HG03060 (cell line): ENCODE measurements at regions not wholly inside any gene's neighbourhood (a gene's known extent, or its start where the extent isn't known, plus 50 kb on each side); places are given as distances from the start of the nearest gene placed in this dataset.
"Not testable (repeated sequence)": the region's sequence is repeated elsewhere in the genome, so short reads cannot be mapped to it uniquely, and the experiment has no call there.

Experiments used
- ATAC-seq: cut with Tn5 transposase; IDR thresholded peaks from one replicate; pipeline ENCODE4 v1.9.1; 2021; ENCODE audit warnings: low read depth, moderate number of reproducible peaks; ENCODE audit not compliant: unreplicated experiment

DNA sequence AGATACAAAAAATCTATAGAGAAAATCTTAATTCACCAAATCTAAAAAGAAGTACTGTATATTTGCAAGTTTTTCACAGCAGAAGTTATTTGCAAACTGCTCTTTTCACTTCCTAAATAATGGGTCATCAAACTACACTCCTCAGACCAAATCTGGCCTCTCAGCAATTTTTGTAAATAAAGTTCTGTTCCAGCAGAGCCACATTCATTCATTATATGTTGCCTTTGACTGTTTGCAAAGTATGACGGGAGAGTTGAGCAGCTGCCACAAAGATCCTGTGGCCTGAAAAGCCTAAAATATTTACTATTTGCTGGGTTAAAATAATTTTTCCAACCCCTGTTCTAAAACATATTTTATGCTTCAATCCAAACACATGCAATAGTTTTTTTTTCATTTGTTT lies 1222.3 kb upstream of the SEL1L start:
- no peak for ATAC-seq

DNA sequence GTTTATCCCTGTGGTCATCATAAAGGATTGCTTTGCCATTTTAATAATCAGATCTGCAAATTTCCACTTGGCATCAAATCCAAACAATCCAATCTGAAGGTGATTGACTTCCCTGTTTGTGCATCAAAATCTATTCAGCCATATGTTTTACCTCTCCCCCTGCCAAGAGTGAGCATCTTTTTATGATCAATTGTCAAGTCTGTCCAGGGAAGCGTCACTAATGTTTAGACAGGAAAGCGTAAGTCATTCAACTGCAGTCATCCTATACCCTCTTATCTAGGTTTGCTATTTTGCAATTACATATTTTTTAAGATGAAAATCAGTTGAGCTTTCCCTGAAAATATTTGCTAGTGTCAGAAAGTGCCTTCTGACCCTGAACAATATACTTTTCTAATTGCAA lies 1224.1 kb upstream of the SEL1L start:
- no peak for ATAC-seq

DNA sequence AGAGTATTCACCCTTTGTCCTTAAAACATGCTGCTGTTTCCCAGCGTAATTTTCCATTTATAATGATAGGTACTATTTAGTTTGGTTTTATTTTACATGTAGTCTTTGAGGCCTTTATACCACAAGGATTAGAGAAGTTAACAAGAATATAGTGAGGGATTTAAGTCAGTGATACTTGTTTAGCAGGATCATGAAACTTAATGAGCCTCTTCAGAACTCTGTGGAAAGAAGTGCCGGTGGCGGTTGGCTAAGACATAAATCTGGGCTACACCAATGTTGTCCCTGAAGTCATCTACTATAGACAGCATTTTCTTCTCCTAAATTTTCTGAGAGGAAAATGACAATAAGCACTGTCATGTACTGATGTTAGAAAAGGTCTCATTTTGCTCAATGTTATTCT lies 1226.0 kb upstream of the SEL1L start:
- no peak for ATAC-seq

DNA sequence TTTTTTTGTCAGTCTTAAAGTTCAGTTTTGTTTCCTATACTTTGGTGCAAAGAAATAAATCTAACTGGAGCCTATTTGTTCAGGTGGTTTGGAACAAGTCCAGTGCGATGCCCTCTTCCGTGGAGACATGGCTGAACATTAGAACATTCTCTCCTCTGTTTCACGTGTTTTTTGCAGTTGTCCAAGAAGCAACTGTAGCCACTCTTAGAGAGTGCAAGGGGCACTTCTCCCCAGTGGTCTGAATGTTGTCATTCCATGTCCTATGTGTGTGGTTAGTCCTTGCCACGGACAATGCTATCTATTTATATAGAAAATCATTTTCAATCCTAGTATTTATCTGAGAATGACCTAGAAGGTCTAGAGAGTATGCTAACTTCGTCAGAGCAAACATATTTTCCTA lies 1232.5 kb upstream of the SEL1L start:
- ATAC-seq: no peak

DNA sequence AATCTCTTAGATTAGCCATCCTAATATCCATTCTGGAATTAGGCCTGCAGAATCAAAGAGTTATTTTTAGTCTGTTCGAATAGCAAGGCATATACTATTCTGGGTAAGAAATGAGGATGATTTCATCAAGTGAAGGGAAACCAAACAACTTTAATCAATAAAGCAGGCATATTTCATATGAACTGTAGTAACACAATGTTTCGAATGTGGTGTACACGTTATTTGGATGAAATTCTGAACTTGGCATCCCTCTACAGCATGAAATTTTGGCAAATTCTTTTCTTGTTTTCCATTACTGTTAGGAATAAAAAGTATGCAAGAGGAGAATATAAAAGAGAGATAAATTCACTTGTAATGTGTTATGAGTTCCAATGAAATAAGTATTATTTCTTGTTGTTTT lies 1233.3 kb upstream of the SEL1L start:
- no peak for ATAC-seq

DNA sequence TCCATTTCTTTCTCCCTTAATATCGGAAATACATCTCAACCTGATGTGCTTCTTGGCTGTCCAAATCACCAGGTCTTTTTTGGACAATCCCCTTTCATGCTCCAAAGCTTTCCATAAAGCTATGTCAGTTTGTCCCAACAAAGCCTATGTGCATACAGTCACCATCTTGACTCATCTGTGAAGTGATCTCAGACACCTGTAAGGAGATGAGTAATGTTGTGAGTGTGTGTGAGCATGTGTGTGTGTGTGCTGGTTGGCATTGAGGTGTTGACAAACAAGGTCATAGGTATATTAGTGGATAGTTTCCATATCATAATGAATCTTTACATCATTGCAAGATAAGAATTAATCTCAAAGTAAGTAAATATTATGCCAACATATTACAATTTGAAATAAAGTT lies 1243.3 kb upstream of the SEL1L start:
- ATAC-seq: no peak

DNA sequence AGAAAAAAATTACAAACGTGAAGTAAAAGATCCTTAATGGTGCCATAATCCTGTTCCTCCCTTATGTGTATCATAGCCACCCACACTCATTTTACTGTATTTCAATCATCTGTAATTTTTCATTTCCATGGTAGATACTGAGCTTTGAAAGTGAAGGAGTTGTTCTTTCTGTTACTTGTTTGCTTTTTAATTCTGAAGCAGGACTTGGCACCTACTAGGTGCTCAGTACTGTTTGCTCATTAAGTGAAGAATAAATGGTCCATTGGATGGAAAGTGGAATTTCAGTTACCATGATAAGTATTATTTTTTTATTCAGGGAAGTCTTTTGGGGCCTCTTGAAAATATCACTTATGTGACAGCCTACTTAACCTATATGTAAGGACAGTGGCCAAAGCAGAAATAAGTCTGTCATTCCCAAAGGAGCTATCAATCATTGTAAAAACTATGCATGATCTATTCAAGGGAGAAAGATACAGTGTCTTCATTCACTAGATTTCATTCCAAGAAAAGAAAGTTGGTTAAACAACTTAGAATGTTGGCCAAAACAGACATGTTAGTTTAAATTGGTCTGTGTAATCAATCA lies 1244.4 kb upstream of the SEL1L start:
- ATAC-seq: no peak

DNA sequence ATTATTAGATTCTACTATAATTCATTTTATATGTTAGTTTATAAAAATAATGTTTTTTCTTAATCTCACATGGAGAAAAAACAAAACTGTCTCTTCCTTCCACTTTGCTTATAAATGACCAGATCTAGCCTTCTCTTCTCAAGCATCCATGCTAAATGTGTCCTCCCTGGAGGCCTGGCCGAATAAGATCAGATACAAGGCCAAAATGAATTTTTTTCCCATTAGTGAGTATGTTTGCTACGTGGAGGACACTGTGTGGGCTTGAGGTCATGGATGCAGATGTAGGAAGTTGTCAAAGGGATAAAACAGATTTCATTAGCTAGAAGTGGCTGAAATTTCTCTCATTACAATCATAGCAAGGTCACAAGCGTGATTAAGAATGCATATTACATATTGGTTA lies 1244.9 kb upstream of the SEL1L start:
- ATAC-seq: no peak

DNA sequence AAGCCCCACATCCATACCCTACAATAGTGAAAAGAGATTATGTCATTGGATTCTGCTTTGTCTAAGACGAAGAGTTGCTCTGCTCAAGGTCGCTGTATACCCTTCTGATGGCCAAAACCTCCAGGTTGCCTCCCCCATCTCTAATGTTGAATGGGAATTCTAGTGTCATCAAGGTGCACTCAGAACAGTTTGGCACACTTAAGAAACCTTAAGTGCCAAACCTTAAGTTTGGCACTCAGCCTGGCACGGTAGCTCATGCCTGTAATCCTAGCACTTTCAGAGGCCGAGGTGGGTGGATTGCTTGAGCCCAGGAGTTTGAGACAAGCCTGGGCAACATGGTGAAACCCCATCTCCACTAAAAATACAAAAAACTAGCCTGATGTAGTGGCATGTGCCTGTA lies 1245.6 kb upstream of the SEL1L start:
- no peak for ATAC-seq

DNA sequence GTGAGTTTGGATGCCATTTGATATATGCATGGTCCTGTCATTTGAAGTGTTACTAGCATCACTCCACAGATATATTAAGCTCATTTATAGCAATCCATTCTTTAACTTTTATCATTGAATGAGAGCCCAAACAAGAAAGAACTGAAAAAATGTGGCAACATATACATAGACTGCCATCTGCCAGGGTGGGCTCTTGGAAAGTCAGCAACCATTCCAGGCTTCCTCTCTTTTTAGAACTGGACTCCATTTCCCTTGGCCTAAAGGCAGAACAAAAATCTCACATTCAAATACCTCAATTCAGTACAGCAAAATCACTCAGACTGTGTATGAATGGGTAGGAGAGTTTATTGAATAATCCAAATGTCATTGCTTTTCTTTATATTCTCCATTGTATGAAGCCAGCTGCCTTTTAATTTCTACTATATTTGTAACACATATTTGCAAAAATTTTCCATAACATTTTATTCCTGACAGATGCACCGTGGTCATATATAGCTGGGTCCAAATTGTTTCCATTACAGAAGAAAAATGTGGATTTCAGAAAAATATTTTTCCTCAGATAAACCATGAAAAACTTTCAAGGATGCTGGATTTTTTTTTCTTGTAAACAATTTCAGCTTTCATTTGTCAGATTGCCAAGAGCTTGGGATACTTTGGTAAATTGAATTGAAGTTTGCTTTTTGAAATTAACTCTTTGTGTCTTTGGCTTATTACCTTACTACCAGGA lies 1252.3 kb upstream of the SEL1L start:
- ATAC-seq: no peak

DNA sequence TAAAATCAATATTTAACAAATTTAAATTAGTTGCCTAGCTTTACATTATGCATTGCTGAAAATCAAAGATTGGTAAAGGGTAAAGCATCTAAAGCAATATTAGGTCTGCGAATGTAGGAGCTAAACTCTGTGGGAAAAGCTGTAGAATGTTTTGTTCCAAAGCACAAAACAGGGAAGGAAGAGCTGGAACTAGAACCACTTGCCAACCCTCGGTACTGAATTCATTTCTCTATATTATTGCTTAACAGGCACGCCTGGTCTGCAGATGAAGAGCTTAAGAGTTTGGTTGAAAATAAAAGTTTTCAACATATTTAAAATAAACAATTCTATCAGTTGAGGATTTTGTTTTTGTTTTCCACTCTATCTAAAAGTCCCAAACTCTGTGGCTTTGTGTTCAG lies 1252.8 kb upstream of the SEL1L start:
- no peak for ATAC-seq

DNA sequence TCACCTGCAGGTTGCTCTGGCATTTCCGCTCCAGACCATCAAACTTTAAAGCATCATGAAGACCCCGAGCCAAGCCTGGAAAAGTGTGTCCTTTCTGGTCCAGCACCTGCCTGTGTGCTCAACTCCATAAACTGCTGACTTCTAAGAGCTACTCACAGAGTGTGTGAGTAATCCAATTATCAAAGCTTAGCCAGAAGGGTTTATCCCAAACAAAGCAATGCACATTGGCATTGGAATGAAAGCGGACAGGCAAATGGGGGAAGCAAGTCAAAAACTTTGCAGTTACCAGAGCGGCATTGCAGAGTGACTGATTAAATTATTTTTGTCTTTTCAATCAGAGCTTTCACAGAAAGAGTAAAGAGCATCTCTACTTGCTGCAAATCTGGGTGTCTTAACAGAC lies 1262.4 kb upstream of the SEL1L start:
- ATAC-seq: no peak

DNA sequence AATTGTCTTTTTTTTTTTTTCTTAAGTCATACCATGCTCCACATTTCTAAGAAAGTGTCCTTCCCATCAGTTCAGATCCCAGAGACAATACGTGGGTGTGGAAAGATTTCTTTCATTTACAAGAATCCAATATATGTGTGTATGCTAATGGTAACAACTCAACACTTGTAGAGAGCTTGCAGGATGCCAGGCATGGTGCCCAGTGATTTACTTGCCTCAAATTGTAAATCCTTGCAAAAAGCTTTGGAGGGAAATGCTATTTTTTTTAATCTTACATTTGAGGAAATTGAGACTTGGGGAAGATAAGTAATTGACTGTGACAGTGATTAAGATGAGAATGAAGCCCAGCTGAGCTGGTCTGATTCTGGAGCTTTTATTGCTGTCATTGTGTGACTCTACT lies 1264.6 kb upstream of the SEL1L start:
- no peak for ATAC-seq

DNA sequence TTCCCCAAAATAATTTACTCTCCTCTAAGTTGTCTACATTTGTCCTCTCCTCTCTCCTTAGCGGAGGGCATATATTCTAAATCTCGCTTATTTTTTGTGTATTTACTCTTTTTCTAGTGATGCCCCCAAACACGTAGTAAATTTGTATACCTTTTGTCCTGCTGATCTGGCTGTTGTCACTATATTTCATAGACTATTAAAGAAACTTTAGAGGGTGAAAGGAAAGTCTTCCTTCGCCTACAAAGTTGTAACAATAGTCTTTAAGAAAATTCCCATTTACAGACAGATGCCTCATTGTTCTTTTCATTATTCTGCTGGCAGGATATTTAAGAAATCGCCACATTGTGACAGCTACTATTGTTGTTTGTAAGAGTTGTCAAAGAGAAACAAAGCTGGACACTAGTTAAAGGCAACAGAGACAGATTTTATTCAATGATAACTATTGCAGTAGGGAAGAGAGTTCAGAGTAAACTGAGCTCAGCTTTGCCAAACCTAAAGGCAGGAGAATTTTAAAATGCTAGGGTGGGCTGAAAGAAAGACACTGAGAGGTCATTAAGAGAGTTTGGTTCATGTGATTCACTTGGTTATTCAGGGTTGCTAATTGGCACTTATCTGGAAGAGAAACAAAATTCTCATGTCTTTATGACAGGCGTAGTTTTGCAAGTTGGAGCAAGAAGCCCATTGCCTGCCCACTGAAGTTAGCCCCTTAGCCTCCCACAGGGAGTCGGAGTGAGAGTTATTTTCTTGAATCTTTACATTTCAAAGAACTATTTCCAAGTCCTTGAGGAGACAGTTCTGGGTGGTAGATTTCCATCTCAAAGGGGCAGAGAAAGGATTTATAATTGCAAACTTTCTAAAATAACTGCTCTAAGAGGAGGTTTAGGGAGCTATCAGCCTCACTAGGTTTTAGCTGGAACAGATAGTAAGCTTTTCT lies 1272.5 kb upstream of the SEL1L start:
- no peak for ATAC-seq

DNA sequence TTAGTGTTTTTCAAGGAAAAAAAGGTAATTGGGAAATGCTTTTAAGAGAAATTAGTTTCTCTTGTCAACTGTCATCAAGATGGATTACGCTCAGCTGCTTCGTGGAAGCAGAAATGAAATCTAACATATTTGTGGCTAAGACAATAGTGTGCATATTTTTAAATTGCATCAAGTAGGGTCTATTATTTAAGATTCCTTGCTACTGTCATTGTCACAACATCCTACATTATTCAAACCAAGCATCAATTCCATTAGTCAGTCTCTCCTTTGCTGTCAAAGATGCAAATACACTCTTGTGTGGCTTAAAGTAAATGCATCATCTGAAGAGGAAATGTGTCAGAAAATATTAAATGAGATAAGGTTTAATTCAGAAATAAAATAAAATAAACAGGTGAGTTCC lies 1277.6 kb upstream of the SEL1L start:
- no peak for ATAC-seq

DNA sequence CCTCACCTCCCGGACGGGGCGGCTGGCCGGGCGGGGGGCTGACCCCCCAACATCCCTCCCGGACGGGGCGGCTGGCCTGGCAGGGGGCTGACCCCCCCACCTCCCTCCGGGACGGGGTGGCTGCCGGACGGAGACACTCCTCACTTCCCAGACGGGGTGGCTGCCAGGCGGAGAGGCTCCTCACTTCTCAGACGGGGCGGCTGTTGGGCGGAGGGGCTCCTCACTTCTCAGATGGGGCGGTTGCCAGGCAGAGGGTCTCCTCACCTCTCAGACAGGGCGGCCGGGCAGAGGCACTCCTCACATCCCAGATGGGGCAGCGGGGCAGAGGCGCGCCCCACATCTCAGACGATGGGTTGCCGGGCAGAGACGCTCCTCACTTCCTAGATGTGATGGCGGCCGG lies 1280.7 kb upstream of the SEL1L start:
- ATAC-seq: not testable (repeated sequence)

DNA sequence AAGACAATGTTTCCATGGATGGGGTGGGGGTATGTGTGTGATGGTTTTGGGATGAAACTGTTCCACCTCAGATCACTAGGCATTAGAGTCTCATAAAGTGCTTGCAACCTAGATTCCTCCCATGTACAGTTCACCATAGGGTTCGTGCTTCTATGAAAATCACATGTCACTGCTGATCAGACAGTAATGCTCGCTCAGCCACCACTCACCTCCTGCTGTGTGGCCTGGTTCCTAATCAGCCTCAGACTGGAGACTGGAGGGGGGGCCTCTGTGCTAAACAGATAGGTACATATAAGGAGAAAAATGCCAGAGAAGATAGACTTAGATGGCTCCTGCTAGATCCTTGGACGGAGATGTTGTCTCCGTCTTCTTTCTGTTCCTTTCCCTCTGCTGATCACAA lies 1296.9 kb upstream of the SEL1L start:
- ATAC-seq: no peak

DNA sequence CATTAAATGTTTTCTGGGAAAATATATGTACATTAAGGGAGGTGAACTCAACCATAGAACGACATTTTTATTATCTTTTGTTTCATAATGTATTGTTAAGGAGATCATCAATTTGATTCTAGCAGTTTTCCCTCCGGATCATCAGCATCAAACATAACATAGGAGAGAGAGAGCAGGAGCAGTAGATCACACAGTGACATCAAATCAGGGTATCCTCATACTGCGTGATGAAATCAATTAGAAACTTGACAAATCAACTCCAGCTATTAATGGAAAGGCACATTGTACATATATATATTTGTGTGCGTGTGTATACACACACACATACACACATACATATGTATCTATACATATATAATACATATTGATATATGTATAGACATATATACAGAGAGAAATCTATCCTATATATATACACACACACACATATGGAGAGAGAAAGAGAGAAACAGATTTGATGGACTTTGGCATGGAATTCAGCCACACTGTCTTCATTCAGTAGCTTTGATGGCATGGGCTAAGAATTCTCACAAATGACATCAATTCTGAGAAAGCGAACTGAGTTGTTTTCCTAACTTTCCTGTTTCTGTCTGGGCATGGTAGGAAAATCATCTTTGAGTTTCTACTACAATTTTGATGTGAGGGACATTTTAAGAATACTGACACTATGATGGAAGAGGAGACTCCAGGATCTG lies 1302.8 kb upstream of the SEL1L start:
- no peak for ATAC-seq

DNA sequence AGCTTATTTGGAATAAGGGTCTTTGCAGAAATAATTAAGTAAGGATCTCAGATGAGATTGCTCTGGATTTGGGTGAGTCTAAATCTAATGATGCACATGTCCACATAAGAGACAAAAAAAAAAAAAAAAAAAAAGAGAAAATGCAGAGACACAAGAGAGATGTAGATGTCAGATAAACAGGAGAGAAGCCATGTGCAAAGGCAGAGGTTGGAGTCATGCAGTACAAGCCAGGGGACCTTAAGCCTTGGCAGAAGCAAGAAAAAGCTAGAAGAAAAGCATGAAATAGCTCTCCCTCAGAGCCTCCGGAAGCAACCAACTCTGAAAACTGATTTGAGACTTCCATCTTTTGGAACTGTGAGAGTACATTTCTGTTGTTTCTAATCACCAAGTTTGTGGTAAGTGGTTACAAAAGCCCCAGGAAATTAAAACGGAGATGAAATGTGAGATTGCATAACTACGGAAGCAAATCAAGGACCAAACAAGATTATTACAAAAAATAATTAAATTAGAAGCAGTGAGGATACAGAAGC lies 1304.0 kb upstream of the SEL1L start:
- no peak for ATAC-seq

DNA sequence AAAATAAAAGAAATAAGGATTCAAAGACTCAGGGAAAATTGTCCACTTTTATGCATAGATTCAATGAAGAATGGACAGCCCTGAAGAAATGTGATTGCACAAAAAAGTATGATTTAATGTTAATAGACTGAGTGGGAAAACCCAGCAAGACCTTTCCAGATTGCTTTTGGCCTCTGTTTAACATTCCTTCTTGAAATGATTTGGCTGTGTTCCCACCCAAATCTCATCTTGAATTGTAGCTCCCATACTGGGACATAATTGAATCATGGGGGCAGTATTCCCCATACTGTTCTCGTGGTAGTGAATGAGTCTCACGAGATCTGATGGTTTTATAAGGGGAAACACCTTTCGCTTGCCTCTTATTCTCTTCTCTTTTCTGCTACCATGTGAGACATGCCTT lies 1316.9 kb upstream of the SEL1L start:
- ATAC-seq: no peak

DNA sequence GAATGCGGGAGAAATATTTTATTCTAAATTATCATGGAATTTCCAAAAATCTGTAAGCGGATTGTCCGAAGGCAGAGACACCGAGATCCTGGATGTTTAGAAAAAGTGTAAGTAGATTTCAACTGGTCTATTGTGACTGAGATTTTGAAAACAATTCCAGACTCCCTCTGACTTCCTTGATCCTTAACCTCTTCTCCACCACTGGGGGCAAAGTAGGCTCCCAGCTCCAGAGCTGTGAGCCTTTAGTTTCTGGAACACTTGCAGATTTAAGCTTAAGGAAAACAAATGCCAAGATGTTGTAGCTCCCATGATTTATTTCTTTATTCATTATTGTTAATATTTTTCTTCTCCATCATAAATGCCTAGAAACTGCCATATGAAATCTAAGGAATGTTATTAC lies 1320.5 kb upstream of the SEL1L start:
- ATAC-seq: no peak
